ENCODE measurements at regions not wholly inside any gene's neighbourhood (a gene's known extent, or its start where the extent isn't known, plus 50 kb on each side); places are given as distances from the start of the nearest gene placed in this dataset.

DNA sequence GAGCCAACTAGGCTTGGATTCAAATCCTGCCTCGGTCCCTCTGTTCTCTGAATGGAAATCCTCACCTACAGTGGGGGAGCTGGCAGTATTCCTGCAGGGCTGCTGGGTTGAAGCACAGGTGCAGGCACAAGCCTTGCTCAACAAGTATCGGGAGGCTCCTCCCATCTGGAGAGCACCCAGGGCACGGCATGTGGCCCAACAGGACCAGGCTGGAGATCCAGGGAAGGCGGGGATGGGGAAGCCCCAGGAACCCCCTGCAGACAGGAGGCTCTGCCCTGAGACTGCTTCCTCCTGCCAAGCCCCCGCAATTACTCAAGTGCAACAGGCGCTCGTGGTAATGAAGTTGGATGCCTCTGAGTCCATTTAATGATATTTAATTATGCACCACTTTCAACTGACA is 128.0 kb upstream of the VSTM2B start:
- no peak for DNase-seq (ENCODE audit: low read depth)
- H3K4me3 ChIP-seq (ENCODE audit: low read depth, low read length): no peak overlapping the region
- TF ChIP-seq, protein P1, sequence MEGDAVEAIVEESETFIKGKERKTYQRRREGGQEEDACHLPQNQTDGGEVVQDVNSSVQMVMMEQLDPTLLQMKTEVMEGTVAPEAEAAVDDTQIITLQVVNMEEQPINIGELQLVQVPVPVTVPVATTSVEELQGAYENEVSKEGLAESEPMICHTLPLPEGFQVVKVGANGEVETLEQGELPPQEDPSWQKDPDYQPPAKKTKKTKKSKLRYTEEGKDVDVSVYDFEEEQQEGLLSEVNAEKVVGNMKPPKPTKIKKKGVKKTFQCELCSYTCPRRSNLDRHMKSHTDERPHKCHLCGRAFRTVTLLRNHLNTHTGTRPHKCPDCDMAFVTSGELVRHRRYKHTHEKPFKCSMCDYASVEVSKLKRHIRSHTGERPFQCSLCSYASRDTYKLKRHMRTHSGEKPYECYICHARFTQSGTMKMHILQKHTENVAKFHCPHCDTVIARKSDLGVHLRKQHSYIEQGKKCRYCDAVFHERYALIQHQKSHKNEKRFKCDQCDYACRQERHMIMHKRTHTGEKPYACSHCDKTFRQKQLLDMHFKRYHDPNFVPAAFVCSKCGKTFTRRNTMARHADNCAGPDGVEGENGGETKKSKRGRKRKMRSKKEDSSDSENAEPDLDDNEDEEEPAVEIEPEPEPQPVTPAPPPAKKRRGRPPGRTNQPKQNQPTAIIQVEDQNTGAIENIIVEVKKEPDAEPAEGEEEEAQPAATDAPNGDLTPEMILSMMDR (IDR thresholded peaks at IDR 0.05; ENCODE audit: insufficient read depth, low read length): no peak

- TF ChIP-seq, protein P1 (IDR thresholded peaks at IDR 0.05; ENCODE audit: insufficient read depth, low read length): no peak
- DNase-seq (ENCODE audit: low read depth): no peak
- no peak overlapping the region for H3K4me3 ChIP-seq (ENCODE audit: low read depth, low read length)
These were observed 126.0 kb upstream of the VSTM2B start for GRCh38 chr19:29399804-29400203.

DNA sequence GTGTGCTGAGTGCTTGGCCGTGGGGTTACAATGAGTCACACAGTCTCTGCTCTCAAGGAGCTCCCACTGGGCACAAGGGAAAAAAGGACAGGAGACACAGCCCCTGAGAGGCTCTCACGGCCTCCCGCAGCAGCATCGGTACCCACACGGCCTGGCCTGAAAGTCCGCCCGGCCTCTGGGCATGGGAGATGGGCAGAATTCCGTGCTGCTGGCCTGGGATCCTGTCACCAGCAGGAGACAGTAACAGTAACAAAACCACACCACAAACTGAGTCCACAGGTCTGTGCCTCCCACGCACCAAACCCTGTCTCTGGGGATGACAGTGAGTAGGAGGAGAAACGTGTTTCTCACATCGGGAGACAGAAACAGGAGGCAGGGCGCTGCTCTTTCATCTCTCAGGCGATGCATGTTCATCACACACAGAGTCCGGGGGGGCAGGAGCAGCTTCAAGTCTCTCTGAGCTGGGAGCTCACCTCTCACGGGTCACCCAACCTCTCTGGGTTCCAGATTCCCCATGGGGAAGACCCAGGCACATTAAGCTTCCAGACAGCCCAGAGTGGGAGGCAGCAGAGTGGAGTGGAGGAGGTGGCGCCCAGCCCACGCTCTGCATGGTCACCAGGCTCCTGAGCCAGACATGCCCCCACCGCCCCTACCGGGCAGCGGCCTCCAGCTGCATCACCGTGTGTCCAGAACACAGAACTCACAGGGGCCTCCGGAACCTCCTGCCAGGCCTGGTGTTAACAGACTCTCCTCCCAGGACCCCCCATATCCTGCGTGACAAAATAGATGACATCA is 124.7 kb upstream of the VSTM2B start:
- TF ChIP-seq, protein P1 (IDR thresholded peaks at IDR 0.05; ENCODE audit: insufficient read depth, low read length): no peak
- H3K4me3 ChIP-seq (ENCODE audit: low read depth, low read length): no peak overlapping the region
- DNase-seq (ENCODE audit: low read depth): no peak

- DNase-seq (ENCODE audit: low read depth): no peak
- TF ChIP-seq, protein P1 (IDR thresholded peaks at IDR 0.05; ENCODE audit: insufficient read depth, low read length): no peak
- no peak overlapping the region for H3K4me3 ChIP-seq (ENCODE audit: low read depth, low read length)
These were observed 123.9 kb upstream of the VSTM2B start for GRCh38 chr19:29401712-29402421.

GRCh38 chr19:29402563-29402962 is 123.2 kb upstream of the VSTM2B start:
- no peak overlapping the region for H3K4me3 ChIP-seq (ENCODE audit: low read depth, low read length)
- no peak for DNase-seq (ENCODE audit: low read depth)
- TF ChIP-seq, protein P1 (IDR thresholded peaks at IDR 0.05; ENCODE audit: insufficient read depth, low read length): no peak

- TF ChIP-seq, protein P1 (IDR thresholded peaks at IDR 0.05; ENCODE audit: insufficient read depth, low read length): no peak
- no peak overlapping the region for H3K4me3 ChIP-seq (ENCODE audit: low read depth, low read length)
- DNase-seq (ENCODE audit: low read depth): no peak
These were observed 121.8 kb upstream of the VSTM2B start for GRCh38 chr19:29404015-29404414.

All from fibroblast of the aortic adventitia (primary cell).